Fibroblast of skin of scalp (primary cell): ENCODE measurements at regions not wholly inside any gene's neighbourhood (a gene's known extent, or its start where the extent isn't known, plus 50 kb on each side); places are given as distances from the start of the nearest gene placed in this dataset.

Source experiments
- DNase-seq: peaks from one replicate; pipeline ENCODE4 v3.0.0-alpha.2; 2013

DNA sequence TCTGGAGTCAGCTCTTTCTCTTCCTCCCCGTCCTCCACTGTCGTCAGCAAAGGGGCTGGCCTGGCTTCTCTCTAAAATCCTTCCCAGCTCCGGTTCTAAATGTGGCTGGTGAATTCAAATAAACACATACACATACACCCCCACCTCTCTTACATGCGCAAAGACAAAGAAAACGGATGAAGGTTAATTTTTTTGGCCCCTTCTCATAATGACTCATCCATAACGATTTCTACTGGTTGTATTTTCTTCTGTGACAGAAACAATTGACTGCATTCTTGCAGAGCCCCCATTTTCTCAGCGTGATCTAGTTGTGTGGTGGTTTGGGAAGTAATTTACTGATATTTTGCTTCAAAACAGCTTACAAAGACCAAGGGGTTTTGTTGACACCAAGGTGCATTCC lies 130.0 kb upstream of the NTM start:
- DNase-seq, result no peak

- DNase-seq, result no peak
Measured at GRCh38 chr11:131242476-131243000, 127.9 kb upstream of the NTM start.

DNA sequence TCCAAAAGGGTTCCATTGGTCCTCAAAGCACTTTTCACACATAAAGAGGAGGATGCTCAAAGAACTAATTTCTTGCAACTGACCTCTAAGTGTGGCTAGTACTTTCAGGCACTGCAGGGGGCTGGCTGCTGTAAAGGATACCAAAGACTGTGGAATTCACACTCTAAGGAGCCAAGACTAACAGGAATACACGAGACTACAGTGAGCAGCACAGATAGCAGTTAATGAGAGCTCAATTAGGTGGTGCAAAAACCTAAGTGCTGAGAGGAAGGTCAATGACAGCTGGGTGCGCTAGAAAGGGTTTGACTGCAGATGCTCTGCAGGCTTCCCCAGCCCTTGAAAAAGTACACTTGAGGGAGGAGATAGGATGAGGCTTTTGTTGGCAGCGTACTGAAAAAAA lies 124.3 kb upstream of the NTM start:
- DNase-seq, result peak; percentile 37

GRCh38 chr11:131246663-131247062 lies 123.8 kb upstream of the NTM start:
- DNase-seq, result peak; percentile 4

GRCh38 chr11:131248588-131248987 lies 121.8 kb upstream of the NTM start:
- no peak for DNase-seq

DNA sequence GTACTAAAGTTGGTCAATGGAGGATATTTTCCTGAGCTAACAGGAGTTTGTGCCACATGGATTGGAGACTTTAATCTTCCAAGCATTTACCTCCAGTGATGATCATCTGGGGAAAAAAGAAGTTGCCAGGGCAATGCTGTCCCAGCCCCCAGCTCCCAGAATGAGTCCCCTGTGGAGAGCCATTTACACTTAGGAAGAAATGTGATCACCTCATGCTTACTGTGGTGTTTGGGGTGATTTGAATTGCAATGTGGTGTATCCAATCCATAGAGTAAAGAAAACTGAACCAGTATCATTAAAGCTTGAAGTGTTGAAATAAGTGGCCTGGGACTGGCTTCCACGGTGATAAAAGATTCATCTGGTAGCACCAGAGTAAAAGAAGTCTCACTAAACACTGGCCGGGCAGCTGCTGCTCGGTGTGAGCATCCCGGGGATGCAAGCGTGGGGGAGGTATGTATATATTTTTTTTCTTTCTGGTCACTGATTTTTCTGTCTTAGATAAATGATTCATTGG lies 117.2 kb upstream of the NTM start:
- DNase-seq, result no peak

GRCh38 chr11:131253656-131254151 lies 116.7 kb upstream of the NTM start:
- peak; percentile 41 for DNase-seq

GRCh38 chr11:131254254-131254653 lies 116.2 kb upstream of the NTM start:
- DNase-seq, result no peak

DNA sequence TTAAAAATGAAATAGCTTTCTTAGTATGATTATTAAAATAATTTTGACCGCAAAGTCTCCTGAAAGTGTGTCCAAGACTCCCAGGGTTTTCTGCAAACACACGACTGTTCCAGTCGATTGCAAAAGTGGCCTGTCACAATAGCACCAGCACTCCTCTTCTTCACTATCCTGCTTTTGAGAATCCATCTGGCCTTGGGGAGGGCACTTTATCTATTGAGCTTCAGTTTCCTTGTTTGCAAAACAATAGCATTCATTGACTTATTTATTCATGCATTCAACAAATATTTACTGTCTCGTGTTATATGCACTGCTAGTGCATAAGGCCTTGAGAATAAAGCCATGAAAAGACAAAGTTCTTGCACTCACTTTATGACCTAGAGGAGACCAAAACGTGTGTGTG lies 96.2 kb upstream of the NTM start:
- DNase-seq, result no peak

DNA sequence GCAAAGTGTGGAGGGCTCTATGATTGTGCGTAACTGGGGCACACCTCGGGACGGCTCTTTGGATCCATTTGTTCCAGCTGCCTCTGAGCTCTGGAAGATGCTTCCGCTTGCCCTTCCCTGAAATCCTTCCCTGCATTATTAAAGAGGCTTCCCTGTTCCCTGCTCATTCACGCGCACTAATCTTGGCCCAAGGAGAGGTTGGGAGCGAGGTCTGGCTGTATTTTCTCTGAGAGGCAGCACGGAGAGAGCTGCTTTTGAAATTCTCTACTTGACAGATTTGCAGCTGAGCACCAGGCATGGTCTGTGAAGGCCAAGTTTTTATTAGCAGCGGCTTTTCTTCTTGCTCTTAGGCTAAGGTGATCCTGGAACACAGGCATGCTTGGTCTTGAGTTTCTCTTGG lies 94.8 kb upstream of the NTM start:
- no peak for DNase-seq

DNA sequence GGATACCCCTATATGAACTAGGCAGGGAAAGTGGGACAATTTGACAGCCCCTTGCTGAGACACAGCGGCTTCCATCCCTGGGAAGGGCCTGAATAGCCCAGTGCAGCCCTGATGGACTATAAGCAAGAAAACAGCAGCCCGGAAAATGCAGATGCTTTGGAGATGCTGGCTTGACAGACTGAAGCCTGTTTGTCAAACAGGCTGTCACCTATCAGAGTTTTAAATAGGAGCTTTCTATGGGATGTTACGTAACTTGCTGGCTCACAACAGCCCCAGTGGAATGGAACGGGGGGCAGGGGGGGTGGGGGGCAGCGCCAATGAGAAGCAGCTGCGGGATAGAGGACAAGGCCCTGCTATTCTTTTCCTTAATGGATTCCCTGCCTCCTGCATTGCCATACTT lies 91.9 kb upstream of the NTM start:
- DNase-seq, result no peak

GRCh38 chr11:131279654-131280384 lies 90.6 kb upstream of the NTM start:
- DNase-seq, result peak; percentile 58

GRCh38 chr11:131281316-131281715 lies 89.1 kb upstream of the NTM start:
- no peak for DNase-seq

DNA sequence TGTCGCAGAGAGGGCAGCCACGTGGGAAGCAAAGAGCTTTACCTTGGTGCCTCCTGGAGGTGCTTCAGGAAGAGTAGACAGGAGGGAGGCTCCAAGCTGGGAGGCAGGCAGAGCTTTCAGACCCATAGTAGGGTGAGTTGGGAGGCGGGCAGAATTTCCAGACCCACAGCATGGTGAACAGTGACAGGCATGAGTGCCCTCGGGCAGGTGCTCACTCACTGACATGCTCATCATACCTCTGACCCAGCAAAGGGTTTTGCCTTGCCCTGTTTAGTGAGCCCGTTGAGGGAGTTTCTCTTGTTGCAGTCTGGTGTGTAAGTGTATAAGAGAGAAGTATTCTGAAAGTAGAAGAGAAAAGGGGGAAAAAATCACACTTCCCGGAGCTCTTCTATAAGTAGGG lies 86.4 kb upstream of the NTM start:
- DNase-seq, result no peak

GRCh38 chr11:131288521-131289091 lies 81.8 kb upstream of the NTM start:
- DNase-seq, result no peak

DNA sequence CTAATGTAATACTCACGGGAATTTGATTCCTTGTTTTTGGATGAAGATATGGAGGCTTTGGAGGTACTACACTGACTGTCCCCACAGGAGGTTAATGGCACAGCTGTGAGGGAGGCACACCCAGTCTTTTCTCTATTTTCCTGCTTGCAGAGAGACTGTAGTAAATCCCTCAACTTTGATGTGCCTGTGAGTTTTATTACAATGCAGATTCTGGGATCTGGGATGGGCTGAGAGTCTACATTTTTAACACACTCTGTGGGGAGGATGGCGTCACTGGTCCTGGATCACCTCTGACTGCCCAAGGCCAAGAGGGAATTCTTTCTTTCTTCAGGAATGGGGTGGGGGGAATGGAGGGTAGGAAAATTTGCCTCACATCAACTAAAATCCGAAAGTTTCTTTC lies 80.2 kb upstream of the NTM start:
- DNase-seq, result no peak

- DNase-seq, result no peak
Measured at GRCh38 chr11:131295986-131296385, 74.4 kb upstream of the NTM start.

DNA sequence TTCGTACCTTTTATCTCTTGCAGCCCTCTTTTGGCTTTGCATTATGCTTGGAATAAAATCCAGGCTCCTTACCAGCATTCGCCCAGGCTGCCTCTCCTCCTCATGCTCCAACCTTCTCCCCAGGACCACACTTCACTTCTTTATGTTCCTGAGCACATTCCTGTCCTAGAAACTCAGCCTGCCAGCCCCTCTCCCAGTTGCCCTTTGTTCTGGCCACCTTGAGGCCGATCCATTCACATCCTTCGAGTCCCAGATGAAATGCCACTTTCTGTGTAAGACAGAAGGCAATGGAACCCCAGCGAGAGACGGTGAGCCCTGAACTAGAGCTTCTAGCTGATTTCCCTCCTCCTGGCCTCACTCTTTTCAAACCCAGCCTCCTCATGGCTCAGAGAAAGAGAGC lies 73.0 kb upstream of the NTM start:
- DNase-seq, result no peak

- DNase-seq, result no peak
Measured at GRCh38 chr11:131299598-131300438, 70.6 kb upstream of the NTM start.

- DNase-seq, result peak; percentile 46
Measured at GRCh38 chr11:131300439-131300717, 70.0 kb upstream of the NTM start.

DNA sequence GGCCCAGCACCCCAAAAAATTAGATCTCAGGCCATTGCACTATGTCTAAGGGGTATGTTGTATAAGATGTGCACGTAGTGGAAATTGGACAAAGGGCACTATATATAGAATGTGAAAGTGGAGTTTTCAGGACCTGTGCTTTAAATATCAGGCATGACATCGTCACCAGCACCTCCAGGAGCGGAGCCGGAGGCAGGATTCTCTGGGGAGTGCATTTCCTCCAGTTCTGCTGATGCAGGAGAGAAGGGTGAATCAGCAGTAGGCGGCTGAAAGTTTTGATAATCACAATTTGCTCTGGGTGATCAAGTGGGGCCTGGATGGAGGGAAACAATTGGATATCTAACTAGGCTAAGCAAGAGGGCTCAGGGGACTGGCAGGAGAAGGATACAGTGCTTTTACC lies 69.1 kb upstream of the NTM start:
- peak; percentile 10 for DNase-seq

GRCh38 chr11:131302836-131303235 lies 67.6 kb upstream of the NTM start:
- DNase-seq, result peak; percentile 89

DNA sequence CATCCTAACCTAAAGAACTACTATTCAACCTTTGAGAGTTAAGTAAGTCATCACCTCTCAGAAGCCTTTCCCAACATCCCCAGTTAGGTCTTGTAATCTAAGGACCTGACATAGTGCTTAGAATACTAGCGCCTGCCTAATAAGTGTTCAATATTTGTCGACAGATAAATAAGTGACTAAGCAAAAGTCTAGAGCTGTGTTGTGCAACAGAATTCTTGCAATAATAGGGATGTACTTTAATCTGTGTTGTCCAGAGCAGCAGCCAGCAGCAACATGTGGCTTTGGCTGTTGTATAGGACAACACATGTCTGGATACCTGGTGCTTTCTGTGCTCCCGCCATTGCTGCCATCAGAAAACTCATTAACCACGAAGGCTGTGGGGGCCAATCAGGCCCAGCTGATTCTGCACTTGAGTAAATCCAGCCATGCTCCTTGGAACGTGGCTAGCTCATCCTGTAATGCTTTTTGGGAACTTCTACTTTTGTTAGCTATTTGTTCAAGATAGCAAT lies 66.8 kb upstream of the NTM start:
- DNase-seq, result peak; percentile 15
